ENCODE measurements at regions not wholly inside any gene's neighbourhood (a gene's known extent, or its start where the extent isn't known, plus 50 kb on each side); places are given as distances from the start of the nearest gene placed in this dataset.

- intact Hi-C loops (cut with DNase I; ENCODE audit: low total_unique reads), result no loop called here
- no peak for DNase-seq (ENCODE audit: low spot score in 2 of 2)
- TF ChIP-seq POLR2A (IDR thresholded peaks at IDR 0.05) (no peak), CTCF (IDR thresholded peaks at IDR 0.05) (no peak)
- no peak overlapping the region for H3K4me3 ChIP-seq (ENCODE audit: low read depth, poor library complexity, severe bottlenecking)
- 40 to 43% methylated on average over 1 of the region's 1 CpG for WGBS, 2 donors
Observed at GRCh38 chr13:76378767-76379166, 507.4 kb downstream of the KCTD12 start.

GRCh38 chr13:76363682-76364289 lies 522.4 kb downstream of the KCTD12 start:
- no peak for DNase-seq (ENCODE audit: low spot score in 2 of 2)
- H3K4me3 ChIP-seq (ENCODE audit: low read depth, poor library complexity, severe bottlenecking), result no peak overlapping the region
- TF ChIP-seq POLR2A (IDR thresholded peaks at IDR 0.05) (no peak), CTCF (IDR thresholded peaks at IDR 0.05) (no peak)
- WGBS, 2 donors, result 86 to 90% methylated on average over 2 of the region's 2 CpGs
- intact Hi-C loops (cut with DNase I; ENCODE audit: low total_unique reads), result no loop called here

GRCh38 chr13:76361868-76362267 lies 524.3 kb downstream of the KCTD12 start:
- no peak overlapping the region for H3K4me3 ChIP-seq (ENCODE audit: low read depth, poor library complexity, severe bottlenecking)
- TF ChIP-seq CTCF (IDR thresholded peaks at IDR 0.05), result no peak
- no peak for TF ChIP-seq POLR2A (IDR thresholded peaks at IDR 0.05)
- no peak for DNase-seq (ENCODE audit: low spot score in 2 of 2)
- intact Hi-C loops (cut with DNase I; ENCODE audit: low total_unique reads), result no loop called here

GRCh38 chr13:76351541-76352229 lies 534.5 kb downstream of the KCTD12 start:
- H3K4me3 ChIP-seq (ENCODE audit: low read depth, poor library complexity, severe bottlenecking), result no peak overlapping the region
- 69 to 78% methylated on average over 5 of the region's 5 CpGs for WGBS, 2 donors
- TF ChIP-seq CTCF (IDR thresholded peaks at IDR 0.05) (no peak), POLR2A (IDR thresholded peaks at IDR 0.05) (no peak)
- no peak for DNase-seq (ENCODE audit: low spot score in 2 of 2)
- intact Hi-C loops (cut with DNase I; ENCODE audit: low total_unique reads), result no loop called here

GRCh38 chr13:76350399-76350798 lies 535.8 kb downstream of the KCTD12 start:
- H3K4me3 ChIP-seq (ENCODE audit: low read depth, poor library complexity, severe bottlenecking), result no peak overlapping the region
- TF ChIP-seq POLR2A (IDR thresholded peaks at IDR 0.05) (no peak), CTCF (IDR thresholded peaks at IDR 0.05) (no peak)
- WGBS, 2 donors, result 89 to 96% methylated on average over 1 of the region's 1 CpG
- DNase-seq (ENCODE audit: low spot score in 2 of 2), result no peak
- intact Hi-C loops (cut with DNase I; ENCODE audit: low total_unique reads), result no loop called here

GRCh38 chr13:76349700-76350099 lies 536.5 kb downstream of the KCTD12 start:
- DNase-seq (ENCODE audit: low spot score in 2 of 2), result no peak
- intact Hi-C loops (cut with DNase I; ENCODE audit: low total_unique reads), result no loop called here
- WGBS, 2 donors, result 68 to 73% methylated on average over 2 of the region's 2 CpGs
- H3K4me3 ChIP-seq (ENCODE audit: low read depth, poor library complexity, severe bottlenecking), result no peak overlapping the region
- TF ChIP-seq CTCF (IDR thresholded peaks at IDR 0.05) (no peak), POLR2A (IDR thresholded peaks at IDR 0.05) (no peak)
